ENCODE measurements at regions not wholly inside any gene's neighbourhood (a gene's known extent, or its start where the extent isn't known, plus 50 kb on each side); places are given as distances from the start of the nearest gene placed in this dataset.

DNA sequence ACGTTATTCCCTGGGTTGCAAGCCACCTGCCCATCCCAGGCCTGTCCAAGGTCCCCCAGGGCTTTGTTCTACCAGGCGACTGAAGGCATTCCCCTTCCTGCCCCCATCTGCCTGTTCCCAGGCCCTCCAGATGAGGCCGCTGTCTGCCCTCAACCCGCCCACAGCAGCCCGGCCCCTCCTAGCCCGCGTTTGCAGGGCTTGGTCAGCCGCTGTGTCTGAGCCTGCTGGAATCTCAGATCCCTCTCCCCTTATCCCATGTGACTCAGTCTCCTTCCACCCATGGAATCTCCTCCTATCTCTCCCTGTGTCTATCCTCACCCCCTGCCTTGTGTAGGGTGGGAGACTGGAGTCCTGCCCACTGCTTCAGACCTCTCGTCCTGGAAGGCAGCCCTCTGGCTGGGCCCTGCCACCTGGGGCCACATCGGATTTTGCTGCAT lies 186.0 kb upstream of the TNRC6C start (continued):
- peak; percentile 70 for TF ChIP-seq ARID2 (IDR thresholded peaks at IDR 0.05)
- peak; percentile 26; the same call in 1 of the 2 replicates for TF ChIP-seq MYC (IDR thresholded peaks at IDR 0.05; ENCODE audit: low read depth, low read length)
- TF ChIP-seq MYC (CRISPR knock-in tag; IDR thresholded peaks at IDR 0.05; ENCODE audit: borderline replicate concordance, low read depth): no peak
- TF ChIP-seq RB1 (IDR thresholded peaks at IDR 0.05; ENCODE audit: low read depth): peak; percentile 74; the same call in 1 of the 2 replicates
- TF ChIP-seq ESRRA (IDR thresholded peaks at IDR 0.05; ENCODE audit: borderline replicate concordance, low read depth): peak; percentile 29; the same call in 1 of the 2 replicates
- TF ChIP-seq, protein P1, sequence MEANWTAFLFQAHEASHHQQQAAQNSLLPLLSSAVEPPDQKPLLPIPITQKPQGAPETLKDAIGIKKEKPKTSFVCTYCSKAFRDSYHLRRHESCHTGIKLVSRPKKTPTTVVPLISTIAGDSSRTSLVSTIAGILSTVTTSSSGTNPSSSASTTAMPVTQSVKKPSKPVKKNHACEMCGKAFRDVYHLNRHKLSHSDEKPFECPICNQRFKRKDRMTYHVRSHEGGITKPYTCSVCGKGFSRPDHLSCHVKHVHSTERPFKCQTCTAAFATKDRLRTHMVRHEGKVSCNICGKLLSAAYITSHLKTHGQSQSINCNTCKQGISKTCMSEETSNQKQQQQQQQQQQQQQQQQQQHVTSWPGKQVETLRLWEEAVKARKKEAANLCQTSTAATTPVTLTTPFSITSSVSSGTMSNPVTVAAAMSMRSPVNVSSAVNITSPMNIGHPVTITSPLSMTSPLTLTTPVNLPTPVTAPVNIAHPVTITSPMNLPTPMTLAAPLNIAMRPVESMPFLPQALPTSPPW (CRISPR knock-in tag; IDR thresholded peaks at IDR 0.05): peak; percentile 69
- TF ChIP-seq DEAF1 (CRISPR knock-in tag; IDR thresholded peaks at IDR 0.05): peak; percentile 57; the same call in 1 of the 2 replicates
